ENCODE measurements at regions not wholly inside any gene's neighbourhood (a gene's known extent, or its start where the extent isn't known, plus 50 kb on each side); places are given as distances from the start of the nearest gene placed in this dataset.

DNA sequence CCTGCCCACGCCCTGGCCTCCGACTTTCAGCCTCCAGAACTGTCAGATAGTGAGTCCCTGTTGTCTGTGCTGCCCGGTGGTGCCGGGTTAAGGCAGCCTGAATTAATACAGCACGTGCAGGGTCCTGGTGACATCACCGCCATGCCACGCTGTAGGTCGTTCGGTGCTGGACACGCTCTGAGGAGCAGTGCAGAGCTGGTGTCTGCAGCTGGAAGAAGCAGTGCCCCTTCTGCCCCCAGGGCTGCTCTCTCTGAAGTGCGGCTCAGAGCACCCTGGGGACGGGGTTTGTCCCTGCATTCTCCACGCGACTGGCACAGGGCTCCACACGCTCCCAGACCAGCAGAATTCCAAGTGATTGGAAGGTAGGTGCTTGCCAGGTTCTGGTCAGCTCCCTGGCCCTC is 831.5 kb downstream of the TBC1D22A start:
- WGBS, 2 experiments (ENCODE audit: extremely low coverage in 2 of 2, insufficient read length in 1 of 2): 74% methylated on average over 6 of the region's 15 CpGs; no CpG with 5 or more reads in 1 of the 2 experiments
- Histone ChIP-seq H2BK5ac (ENCODE audit: low read depth, low read length, poor library complexity, severe bottlenecking) (no peak overlapping the region), H3K9me3 (ENCODE audit: control insufficient read depth, insufficient read depth, low read length) (peaks cover 51% of the 10 kb centered on the region), H2AFZ (replicated peaks; ENCODE audit: low read length, poor library complexity) (no peak overlapping the region), H4K8ac (ENCODE audit: low read depth in 2 of 2, low read length in 2 of 2) (no peak overlapping the region), H3K36me3 (ENCODE audit: control insufficient read depth, insufficient read depth, low read length) (no peaks in the 10 kb centered on the region), H3K27me3 (ENCODE audit: control insufficient read depth, insufficient read depth, low read length) (no peaks in the 10 kb centered on the region), H4K20me1 (ENCODE audit: insufficient read depth, low read length) (no peaks in the 10 kb centered on the region), H2BK15ac (ENCODE audit: low read depth, low read length) (no peak overlapping the region), H3K23ac (ENCODE audit: low read depth, low read length) (no peak overlapping the region), H3K18ac (ENCODE audit: low read depth, low read length) (no peak overlapping the region), H3K56ac (ENCODE audit: extremely low read depth, insufficient read depth, low read length) (no peak overlapping the region), H3K9me1 (ENCODE audit: insufficient read depth, low read length) (no peaks in the 10 kb centered on the region), H3K27ac (ENCODE audit: insufficient read depth, low read length) (no peak overlapping the region), H2BK20ac (ENCODE audit: low read depth, low read length) (no peak overlapping the region), H3K4me1 (ENCODE audit: control insufficient read depth, insufficient read depth, low read length) (no peaks in the 10 kb centered on the region), H2BK120ac (ENCODE audit: low read depth, low read length) (no peak overlapping the region), H3K9ac (ENCODE audit: low read depth, low read length) (no peak overlapping the region), H3K4me3 (ENCODE audit: insufficient read depth, low read depth, low read length) (no peak overlapping the region), H2AK9ac (replicated peaks; ENCODE audit: low read depth, low read length, poor library complexity) (no peak overlapping the region), H3K4ac (ENCODE audit: low read depth, low read length) (no peak overlapping the region), H3K4me2 (ENCODE audit: low read depth, low read length) (no peak overlapping the region), H2AK5ac (ENCODE audit: low read depth, low read length) (no peak overlapping the region), H3K79me1 (ENCODE audit: low read depth in 1 of 2, low read length in 2 of 2) (no peaks in the 10 kb centered on the region), H4K5ac (ENCODE audit: low read depth, low read length) (no peak overlapping the region), H3K14ac (replicated peaks; ENCODE audit: low read depth, low read length) (no peak overlapping the region), H4K91ac (ENCODE audit: insufficient read depth, low read depth, low read length) (no peak overlapping the region)
- ChIA-PET CTCF (no interaction called here), POLR2A (ENCODE audit: unreplicated experiment) (no interaction called here)
- intact Hi-C loops (cut with micrococcal nuclease): no loop called here
- no peak for DNase-seq
- no TSS peak for BruUV-seq (replicated peaks)
- in situ Hi-C loops (cut with MboI; ENCODE audit: low sequenced_read_pairs): loop anchor here (5.0 kb wide), 1 partner anchor 1977 kb away; no protein-coding TSS in a partner anchor
- dilution Hi-C loops (cut with HindIII; ENCODE audit: low sequenced_read_pairs, unreplicated experiment): no loop called here
- no peak for ATAC-seq (ENCODE audit: low read depth)
- TF ChIP-seq RFX5 (IDR thresholded peaks at IDR 0.05; ENCODE audit: low read depth, low read length): no peak
- TF ChIP-seq ELK1 (IDR thresholded peaks at IDR 0.05; ENCODE audit: borderline replicate concordance, low read depth, low read length): no peak
- no peak for TF ChIP-seq NFE2L2 (IDR thresholded peaks at IDR 0.05; ENCODE audit: low read depth, low read length)
- TF ChIP-seq CEBPB (IDR thresholded peaks at IDR 0.05; ENCODE audit: low read depth, low read length): no peak
- TF ChIP-seq, protein P1, sequence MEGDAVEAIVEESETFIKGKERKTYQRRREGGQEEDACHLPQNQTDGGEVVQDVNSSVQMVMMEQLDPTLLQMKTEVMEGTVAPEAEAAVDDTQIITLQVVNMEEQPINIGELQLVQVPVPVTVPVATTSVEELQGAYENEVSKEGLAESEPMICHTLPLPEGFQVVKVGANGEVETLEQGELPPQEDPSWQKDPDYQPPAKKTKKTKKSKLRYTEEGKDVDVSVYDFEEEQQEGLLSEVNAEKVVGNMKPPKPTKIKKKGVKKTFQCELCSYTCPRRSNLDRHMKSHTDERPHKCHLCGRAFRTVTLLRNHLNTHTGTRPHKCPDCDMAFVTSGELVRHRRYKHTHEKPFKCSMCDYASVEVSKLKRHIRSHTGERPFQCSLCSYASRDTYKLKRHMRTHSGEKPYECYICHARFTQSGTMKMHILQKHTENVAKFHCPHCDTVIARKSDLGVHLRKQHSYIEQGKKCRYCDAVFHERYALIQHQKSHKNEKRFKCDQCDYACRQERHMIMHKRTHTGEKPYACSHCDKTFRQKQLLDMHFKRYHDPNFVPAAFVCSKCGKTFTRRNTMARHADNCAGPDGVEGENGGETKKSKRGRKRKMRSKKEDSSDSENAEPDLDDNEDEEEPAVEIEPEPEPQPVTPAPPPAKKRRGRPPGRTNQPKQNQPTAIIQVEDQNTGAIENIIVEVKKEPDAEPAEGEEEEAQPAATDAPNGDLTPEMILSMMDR (conservative IDR thresholded peaks at IDR 0.05; ENCODE audit: low read depth, low read length): no peak
- no peak for TF ChIP-seq MAFK (IDR thresholded peaks at IDR 0.05; ENCODE audit: low read depth, low read length)
- TF ChIP-seq MAZ (IDR thresholded peaks at IDR 0.05; ENCODE audit: borderline replicate concordance, low read depth, low read length): no peak
- TF ChIP-seq USF2 (IDR thresholded peaks at IDR 0.05; ENCODE audit: low read depth, low read length): no peak
- TF ChIP-seq CHD1 (IDR thresholded peaks at IDR 0.05; ENCODE audit: low read depth, low read length): no peak

Data from IMR-90 (cell line).